Astrocyte (in vitro differentiated cells and primary cell): ENCODE measurements at regions not wholly inside any gene's neighbourhood (a gene's known extent, or its start where the extent isn't known, plus 50 kb on each side); places are given as distances from the start of the nearest gene placed in this dataset.
A peak's percentile ranks its signal among the peaks of the same experiment; 100 is the strongest.

Source experiments
- DNase-seq: peaks from one replicate; pipeline ENCODE4 v3.0.0-alpha.2; 2010; ENCODE audit warnings: low read depth
- FAIRE-seq: peaks from 2 replicates; lab custom pipeline; 2011; peaks lifted over from hg19 to GRCh38; lab: Jason Lieb, UNC
- H2AFZ ChIP-seq: 2 replicates; pipeline ENCODE4 v1.6.0; 2012; ENCODE audit warnings: low read depth, low read length, inconsistent platforms
- H3K27ac ChIP-seq: 2 replicates; pipeline ENCODE4 v1.5.1; 2011; ENCODE audit warnings: low read depth, low read length, inconsistent platforms
- H3K27me3 ChIP-seq: 2 replicates; pipeline ENCODE4 v1.6.0; 2011; ENCODE audit warnings: low read length, inconsistent platforms; ENCODE audit not compliant: insufficient read depth
- H3K36me3 ChIP-seq: 2 replicates; pipeline ENCODE4 v1.5.1; 2011; ENCODE audit warnings: low read length, inconsistent platforms; ENCODE audit not compliant: insufficient read depth
- H3K4me1 ChIP-seq: 2 replicates; pipeline ENCODE4 v1.5.1; 2011; ENCODE audit warnings: low read length, inconsistent platforms; ENCODE audit not compliant: insufficient read depth
- H3K4me2 ChIP-seq: 2 replicates; pipeline ENCODE4 v1.6.0; 2012; ENCODE audit warnings: low read length, inconsistent platforms
- H3K4me3 ChIP-seq: 2 replicates; pipeline ENCODE4 v1.5.1; 2011; ENCODE audit warnings: low read depth, mild to moderate bottlenecking, low read length, inconsistent platforms; ENCODE audit not compliant: insufficient read depth
- H3K79me2 ChIP-seq: 2 replicates; pipeline ENCODE4 v1.6.0; 2012; ENCODE audit warnings: mild to moderate bottlenecking, low read length, inconsistent platforms; ENCODE audit not compliant: insufficient read depth
- H3K9ac ChIP-seq: 2 replicates; pipeline ENCODE4 v1.6.0; 2012; ENCODE audit warnings: mild to moderate bottlenecking, low read length, inconsistent platforms
- H3K9me3 ChIP-seq: 2 replicates; pipeline ENCODE4 v1.5.1; 2012; ENCODE audit warnings: low read depth, mild to moderate bottlenecking, low read length, inconsistent platforms; ENCODE audit not compliant: insufficient read depth
- H4K20me1 ChIP-seq: 2 replicates; pipeline ENCODE4 v1.6.0; 2012; ENCODE audit warnings: low read length, inconsistent platforms; ENCODE audit not compliant: insufficient read depth
- H3K27ac Mint-ChIP-seq: one replicate; pipeline ENCODE4 v1.8.0; 2021; ENCODE audit warnings: mild to moderate bottlenecking, mixed read lengths; ENCODE audit not compliant: unreplicated experiment
- H3K27me3 Mint-ChIP-seq: one replicate; pipeline ENCODE4 v1.8.0; 2021; ENCODE audit warnings: low read depth, mixed read lengths; ENCODE audit not compliant: unreplicated experiment
- H3K36me3 Mint-ChIP-seq: one replicate; pipeline ENCODE4 v1.8.0; 2021; ENCODE audit warnings: low read depth, mixed read lengths; ENCODE audit not compliant: unreplicated experiment
- H3K4me1 Mint-ChIP-seq: one replicate; pipeline ENCODE4 v1.8.0; 2021; ENCODE audit warnings: low read depth, mixed read lengths; ENCODE audit not compliant: unreplicated experiment
- H3K4me3 Mint-ChIP-seq: one replicate; pipeline ENCODE4 v1.8.0; 2021; ENCODE audit warnings: mild to moderate bottlenecking, moderate library complexity, mixed read lengths; ENCODE audit not compliant: unreplicated experiment
- H3K9me3 Mint-ChIP-seq: one replicate; pipeline ENCODE4 v1.8.0; 2021; ENCODE audit warnings: mild to moderate bottlenecking, mixed read lengths; ENCODE audit not compliant: unreplicated experiment
- CTCF ChIP-seq: IDR thresholded peaks from 2 replicates; pipeline ENCODE4 v1.5.1; 2011; ENCODE audit warnings: low read depth, mild to moderate bottlenecking, inconsistent platforms, low read length, moderate library complexity; ENCODE audit not compliant: insufficient read depth
- EZH2 ChIP-seq: IDR thresholded peaks from 2 replicates; pipeline ENCODE4 v1.6.1; 2012; ENCODE audit warnings: mild to moderate bottlenecking, low read length, inconsistent platforms; ENCODE audit not compliant: insufficient read depth

- H3K9me3 Mint-ChIP-seq, result peaks cover under 1% of the 10 kb centered on the region
- no peaks in the 10 kb centered on the region for H3K4me1 ChIP-seq
- FAIRE-seq (no peak), DNase-seq (peak; percentile 84)
- H3K36me3 ChIP-seq, result no peaks in the 10 kb centered on the region
- no peak overlapping the region for H2AFZ ChIP-seq
- H3K36me3 Mint-ChIP-seq, result no peaks in the 10 kb centered on the region
- H3K4me3 ChIP-seq, result no peak overlapping the region
- TF ChIP-seq EZH2 (no peak), CTCF (no peak)
- H4K20me1 ChIP-seq, result no peaks in the 10 kb centered on the region
- H3K4me3 Mint-ChIP-seq, result peak overlapping the region; percentile 15
- H3K79me2 ChIP-seq, result no peaks in the 10 kb centered on the region
- H3K4me2 ChIP-seq, result no peak overlapping the region
- H3K9me3 ChIP-seq, result no peaks in the 10 kb centered on the region
- H3K27ac Mint-ChIP-seq, result peak overlapping the region; percentile 91
- H3K27ac ChIP-seq, result no peak overlapping the region
- H3K4me1 Mint-ChIP-seq, result peaks cover 22% of the 10 kb centered on the region
- H3K27me3 ChIP-seq, result no peaks in the 10 kb centered on the region
- H3K27me3 Mint-ChIP-seq, result no peaks in the 10 kb centered on the region
- H3K9ac ChIP-seq, result no peak overlapping the region
These were observed 154.3 kb upstream of the RNPC3 start for GRCh38 chr1:103371234-103371633.

- Histone ChIP-seq H3K9me3 (no peaks in the 10 kb centered on the region), H3K36me3 (no peaks in the 10 kb centered on the region), H2AFZ (no peak overlapping the region), H4K20me1 (no peaks in the 10 kb centered on the region), H3K27ac (no peak overlapping the region), H3K4me1 (no peaks in the 10 kb centered on the region), H3K4me2 (no peak overlapping the region), H3K79me2 (no peaks in the 10 kb centered on the region), H3K27me3 (no peaks in the 10 kb centered on the region), H3K9ac (no peak overlapping the region), H3K4me3 (no peak overlapping the region)
- Mint-ChIP-seq H3K27ac (no peak overlapping the region), H3K4me1 (peaks cover 20% of the 10 kb centered on the region), H3K9me3 (peaks cover 2% of the 10 kb centered on the region), H3K4me3 (no peak overlapping the region), H3K27me3 (no peaks in the 10 kb centered on the region), H3K36me3 (no peaks in the 10 kb centered on the region)
- no peak for TF ChIP-seq EZH2
- TF ChIP-seq CTCF, result no peak
- DNase-seq (no peak), FAIRE-seq (no peak)
These were observed 158.3 kb upstream of the RNPC3 start for GRCh38 chr1:103367186-103367585.

- no peak for TF ChIP-seq CTCF
- TF ChIP-seq EZH2, result no peak
- Mint-ChIP-seq H3K27me3 (no peaks in the 10 kb centered on the region), H3K4me3 (no peak overlapping the region), H3K4me1 (peaks cover 9% of the 10 kb centered on the region), H3K27ac (no peak overlapping the region), H3K9me3 (peaks cover 2% of the 10 kb centered on the region), H3K36me3 (no peaks in the 10 kb centered on the region)
- H3K4me2 ChIP-seq, result no peak overlapping the region
- no peaks in the 10 kb centered on the region for H3K4me1 ChIP-seq
- H3K36me3 ChIP-seq, result no peaks in the 10 kb centered on the region
- H3K9ac ChIP-seq, result no peak overlapping the region
- no peaks in the 10 kb centered on the region for H4K20me1 ChIP-seq
- no peak overlapping the region for H2AFZ ChIP-seq
- no peak for DNase-seq
- H3K79me2 ChIP-seq, result no peaks in the 10 kb centered on the region
- H3K9me3 ChIP-seq, result no peaks in the 10 kb centered on the region
- no peaks in the 10 kb centered on the region for H3K27me3 ChIP-seq
- no peak for FAIRE-seq
- H3K27ac ChIP-seq, result no peak overlapping the region
- H3K4me3 ChIP-seq, result no peak overlapping the region
These were observed 159.5 kb upstream of the RNPC3 start for GRCh38 chr1:103365860-103366569.
